ENCODE measurements at regions not wholly inside any gene's neighbourhood (a gene's known extent, or its start where the extent isn't known, plus 50 kb on each side); places are given as distances from the start of the nearest gene placed in this dataset.

- Histone ChIP-seq H3K27ac (ENCODE audit: low read depth in 2 of 2, low read length in 1 of 2) (no peak overlapping the region), H3K4me2 (no peak overlapping the region), H3K4me3 (ENCODE audit: low read depth in 2 of 2, low read length in 1 of 2) (no peak overlapping the region), H3K9ac (no peak overlapping the region), H3K79me2 (ENCODE audit: insufficient read depth) (no peaks in the 10 kb centered on the region), H3K36me3 (replicated peaks in 1 of 2; ENCODE audit: control insufficient read depth in 1 of 2, insufficient read depth in 2 of 2, low read length in 1 of 2) (no peaks in the 10 kb centered on the region), H4K20me1 (ENCODE audit: insufficient read depth) (no peaks in the 10 kb centered on the region), H3K4me1 (ENCODE audit: control insufficient read depth in 1 of 2, insufficient read depth in 2 of 2, low read depth in 1 of 2, low read length in 1 of 2) (no peaks in the 10 kb centered on the region), H3K27me3 (ENCODE audit: insufficient read depth) (no peaks in the 10 kb centered on the region), H3F3A (replicated peaks; ENCODE audit: insufficient read depth) (no peaks in the 10 kb centered on the region), H2AFZ (ENCODE audit: low read depth) (no peak overlapping the region), H3K9me2 (no peaks in the 10 kb centered on the region), H3K9me3 (peaks cover 18% of the 10 kb centered on the region)
- DNase-seq: no peak
- ChIA-PET CTCF (no interaction called here), POLR2A (no interaction called here)
- 71% methylated on average over 1 of the region's 1 CpG for WGBS (ENCODE audit: low lambda C conversion rate)
- TF ChIP-seq IRF3 (IDR thresholded peaks at IDR 0.05; ENCODE audit: low read depth, low read length) (no peak), JUND (IDR thresholded peaks at IDR 0.05) (no peak), RXRA (IDR thresholded peaks at IDR 0.05; ENCODE audit: borderline replicate concordance, low read depth) (no peak)
Measured at GRCh38 chr2:150307258-150307657, 180.2 kb downstream of the RND3 start.

GRCh38 chr2:150303281-150303680, 184.2 kb downstream of the RND3 start:
- 64% methylated on average over 1 of the region's 1 CpG for WGBS (ENCODE audit: low lambda C conversion rate)
- TF ChIP-seq RCOR1 (IDR thresholded peaks at IDR 0.05; ENCODE audit: low read length) (no peak), FOXM1 (IDR thresholded peaks at IDR 0.05; ENCODE audit: low read depth) (no peak), TCF12 (IDR thresholded peaks at IDR 0.05) (0 out of 2 replicates have a peak, but pooled peaks have one; percentile 6)
- ChIA-PET CTCF (no interaction called here), POLR2A (no interaction called here)
- no peaks in the 10 kb centered on the region for H3K9me2 ChIP-seq
- H3K4me3 ChIP-seq (ENCODE audit: low read depth in 2 of 2, low read length in 1 of 2): no peak overlapping the region
- no peaks in the 10 kb centered on the region for H3K4me1 ChIP-seq (ENCODE audit: control insufficient read depth in 1 of 2, insufficient read depth in 2 of 2, low read depth in 1 of 2, low read length in 1 of 2)
- DNase-seq: no peak
- no peak overlapping the region for H2AFZ ChIP-seq (ENCODE audit: low read depth)
- H3K27me3 ChIP-seq (ENCODE audit: insufficient read depth): no peaks in the 10 kb centered on the region
- H3K4me2 ChIP-seq: no peak overlapping the region
- H3K27ac ChIP-seq (ENCODE audit: low read depth in 2 of 2, low read length in 1 of 2): no peak overlapping the region
- H3K9me3 ChIP-seq: peaks cover 28% of the 10 kb centered on the region
- no peaks in the 10 kb centered on the region for H3K36me3 ChIP-seq (replicated peaks in 1 of 2; ENCODE audit: control insufficient read depth in 1 of 2, insufficient read depth in 2 of 2, low read length in 1 of 2)
- no peak overlapping the region for H3K9ac ChIP-seq
- no peaks in the 10 kb centered on the region for H4K20me1 ChIP-seq (ENCODE audit: insufficient read depth)
- no peaks in the 10 kb centered on the region for H3F3A ChIP-seq (replicated peaks; ENCODE audit: insufficient read depth)
- H3K79me2 ChIP-seq (ENCODE audit: insufficient read depth): no peaks in the 10 kb centered on the region

DNA sequence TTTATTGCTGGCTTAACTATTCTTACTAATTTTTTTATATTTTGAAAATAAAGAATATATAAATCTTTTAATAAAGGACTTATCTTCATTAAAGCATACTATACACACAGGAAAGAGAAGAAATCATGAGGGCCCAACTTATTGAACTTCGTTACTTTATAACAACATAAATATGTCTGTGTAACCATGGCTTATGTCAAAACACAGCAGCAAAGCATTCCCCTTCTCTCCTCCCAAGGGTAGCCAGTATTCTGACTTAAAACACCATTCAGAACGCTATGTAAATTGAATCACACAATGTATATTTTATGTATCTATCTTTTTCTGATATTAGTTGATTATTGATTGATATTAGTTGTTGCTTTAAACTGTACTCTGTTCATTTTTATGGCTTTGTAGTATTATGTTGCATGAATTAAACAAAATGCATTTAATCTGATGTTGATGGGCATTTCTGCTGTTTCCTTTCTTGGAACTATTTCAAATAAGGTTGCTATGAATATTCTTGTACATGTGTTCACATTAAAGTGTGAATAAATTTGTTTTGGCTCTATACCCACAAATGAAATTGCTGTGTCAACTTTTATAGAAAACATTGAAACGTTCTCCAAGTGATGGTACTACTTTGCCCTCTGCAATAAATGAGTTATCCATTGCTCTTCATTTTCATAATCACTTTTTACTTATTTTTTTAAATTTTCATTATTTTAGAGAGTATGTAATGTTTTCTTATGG, 188.7 kb downstream of the RND3 start:
- no peaks in the 10 kb centered on the region for H4K20me1 ChIP-seq (ENCODE audit: insufficient read depth)
- H3K9ac ChIP-seq: no peak overlapping the region
- H3K9me2 ChIP-seq: no peaks in the 10 kb centered on the region
- ChIA-PET POLR2A (no interaction called here), CTCF (interaction anchor here (1.2 kb wide), 1 partner anchor 7 kb away, joined by 3 read pairs; no protein-coding TSS in a partner anchor)
- no peaks in the 10 kb centered on the region for H3K36me3 ChIP-seq (replicated peaks in 1 of 2; ENCODE audit: control insufficient read depth in 1 of 2, insufficient read depth in 2 of 2, low read length in 1 of 2)
- TF ChIP-seq MEF2A (IDR thresholded peaks at IDR 0.05; ENCODE audit: borderline replicate concordance, low read depth) (no peak), CTCF (IDR thresholded peaks at IDR 0.05) (no peak), FOSL2 (IDR thresholded peaks at IDR 0.05; ENCODE audit: borderline replicate concordance, low read depth) (no peak), TCF12 (IDR thresholded peaks at IDR 0.05) (no peak), MXI1 (IDR thresholded peaks at IDR 0.05; ENCODE audit: low read depth, low read length) (no peak)
- H3K4me1 ChIP-seq (ENCODE audit: control insufficient read depth in 1 of 2, insufficient read depth in 2 of 2, low read depth in 1 of 2, low read length in 1 of 2): peaks cover 0 to 4% of the 10 kb centered on the region in 2 experiments; a peak in 2 of 4 replicates
- no peak overlapping the region for H3K4me2 ChIP-seq
- WGBS (ENCODE audit: low lambda C conversion rate): 83% methylated on average over 3 of the region's 3 CpGs
- no peaks in the 10 kb centered on the region for H3F3A ChIP-seq (replicated peaks; ENCODE audit: insufficient read depth)
- H3K79me2 ChIP-seq (ENCODE audit: insufficient read depth): no peaks in the 10 kb centered on the region
- DNase-seq: no peak
- H2AFZ ChIP-seq (ENCODE audit: low read depth): no peak overlapping the region
- no peak overlapping the region for H3K27ac ChIP-seq (ENCODE audit: low read depth in 2 of 2, low read length in 1 of 2)
- peaks cover 14% of the 10 kb centered on the region for H3K9me3 ChIP-seq
- no peak overlapping the region for H3K4me3 ChIP-seq (ENCODE audit: low read depth in 2 of 2, low read length in 1 of 2)
- no peaks in the 10 kb centered on the region for H3K27me3 ChIP-seq (ENCODE audit: insufficient read depth)
